Caco-2 (cell line): ENCODE measurements at regions not wholly inside any gene's neighbourhood (a gene's known extent, or its start where the extent isn't known, plus 50 kb on each side); places are given as distances from the start of the nearest gene placed in this dataset.

Experiments used
- BruUV-seq: library from RNA; stranded (reverse); fragments of 400-500 nt; replicated peaks from 2 replicates; lab custom pipeline; 2021; lab: Mats Ljungman, UMichigan
- CTCF ChIA-PET: fragments of 300-600 bp; sonication (Branson Sonifier 250); formaldehyde crosslinking; loops from one replicate; lab custom pipeline; 2022; ENCODE audit warnings: antibody characterized with exemption; lab: Charles Lee
- POLR2A ChIA-PET: fragments of 300-600 bp; sonication (Branson Sonifier 250); formaldehyde crosslinking; loops from one replicate; lab custom pipeline; 2022; ENCODE audit warnings: antibody characterized with exemption; lab: Charles Lee
- DNase-seq, 2 experiments: peaks; one replicate each; pipeline versions ENCODE4 v3.0.0 to v3.0.0-alpha.2; 2020 to 2022
- H3K27me3 ChIP-seq: replicated peaks from 2 replicates; pipeline ENCODE4 v1.6.0; 2011; ENCODE audit warnings: low read length; ENCODE audit not compliant: control insufficient read depth, insufficient read depth
- H3K36me3 ChIP-seq: 2 replicates; pipeline ENCODE4 v1.5.1; 2011; ENCODE audit warnings: low read length; ENCODE audit not compliant: control insufficient read depth, insufficient read depth
- H3K4me1 ChIP-seq: fragments of 250-450 bp; sonication (Bioruptor Pico); 2 replicates; pipeline ENCODE4 v1.5.1; 2020; ENCODE audit warnings: mild to moderate bottlenecking
- H3K4me3 ChIP-seq: 2 replicates; pipeline ENCODE4 v1.5.1; 2011; ENCODE audit warnings: low read depth, mild to moderate bottlenecking, control low read depth, low read length
- H3K9me3 ChIP-seq: fragments of 250-450 bp; sonication (Bioruptor Pico); 2 replicates; pipeline ENCODE4 v1.5.1; 2020; ENCODE audit warnings: mild to moderate bottlenecking, moderate library complexity
- H3K27ac Mint-ChIP-seq: one replicate; pipeline ENCODE4 v1.8.0; 2022; ENCODE audit warnings: mixed read lengths; ENCODE audit not compliant: unreplicated experiment
- H3K27me3 Mint-ChIP-seq: one replicate; pipeline ENCODE4 v1.8.0; 2022; ENCODE audit warnings: mixed read lengths; ENCODE audit not compliant: insufficient read depth, unreplicated experiment
- H3K36me3 Mint-ChIP-seq: one replicate; pipeline ENCODE4 v1.8.0; 2022; ENCODE audit warnings: mild to moderate bottlenecking, mixed read lengths; ENCODE audit not compliant: insufficient read depth, unreplicated experiment
- H3K4me1 Mint-ChIP-seq: one replicate; pipeline ENCODE4 v1.8.0; 2022; ENCODE audit warnings: low read depth, mixed read lengths; ENCODE audit not compliant: unreplicated experiment
- H3K4me3 Mint-ChIP-seq: one replicate; pipeline ENCODE4 v1.8.0; 2022; ENCODE audit warnings: mild to moderate bottlenecking, moderate library complexity, mixed read lengths; ENCODE audit not compliant: unreplicated experiment
- H3K9me3 Mint-ChIP-seq: one replicate; pipeline ENCODE4 v1.8.0; 2022; ENCODE audit warnings: mixed read lengths; ENCODE audit not compliant: unreplicated experiment
- CTCF ChIP-seq, 2 experiments: fragments of 200-600 bp in 1 of 2; IDR thresholded peaks; 1 replicate in 1 of 2; 2 replicates in 1 of 2; pipeline versions ENCODE4 v1.5.1 to v1.8.0; 2011 to 2022; ENCODE audit warnings: antibody characterized with exemption in 1 of 2, control low read depth in 1 of 2, inconsistent platforms in 1 of 2, low read depth in 1 of 2, low read length in 1 of 2, mild to moderate bottlenecking in 1 of 2, moderate library complexity in 1 of 2; ENCODE audit not compliant: insufficient read depth in 1 of 2, severe bottlenecking in 1 of 2, unreplicated experiment in 1 of 2
- intact Hi-C: fragments of 100-400 bp; cut with micrococcal nuclease; formaldehyde crosslinking; loops from one replicate; pipeline ENCODE4 v1.10.0; 2022; ENCODE audit not compliant: unreplicated experiment

GRCh38 chr12:98045395-98045794 is 470.0 kb upstream of the TMPO start:
- Histone ChIP-seq H3K27me3 (no peaks in the 10 kb centered on the region), H3K9me3 (0 out of 2 replicates have a peak, but pooled peaks cover 4% of the 10 kb centered on the region), H3K4me3 (no peak overlapping the region), H3K4me1 (no peaks in the 10 kb centered on the region), H3K36me3 (no peaks in the 10 kb centered on the region)
- H3K27me3 Mint-ChIP-seq, result no peaks in the 10 kb centered on the region
- H3K4me1 Mint-ChIP-seq, result no peaks in the 10 kb centered on the region
- DNase-seq, result no peak
- CTCF ChIA-PET, result no interaction called here
- intact Hi-C loops, result no loop called here
- no peaks in the 10 kb centered on the region for H3K36me3 Mint-ChIP-seq
- BruUV-seq, result no TSS peak
- no peak overlapping the region for H3K27ac Mint-ChIP-seq
- no peaks in the 10 kb centered on the region for H3K9me3 Mint-ChIP-seq
- POLR2A ChIA-PET, result no interaction called here
- TF ChIP-seq CTCF (IDR thresholded peaks at IDR 0.05; ENCODE audit: insufficient read depth in 1 of 2, low read depth in 1 of 2, low read length in 1 of 2, severe bottlenecking in 1 of 2, unreplicated experiment in 1 of 2), result no peak
- H3K4me3 Mint-ChIP-seq, result no peak overlapping the region

- POLR2A ChIA-PET, result no interaction called here
- no peaks in the 10 kb centered on the region for H3K4me1 ChIP-seq
- TF ChIP-seq CTCF (IDR thresholded peaks at IDR 0.05; ENCODE audit: insufficient read depth in 1 of 2, low read depth in 1 of 2, low read length in 1 of 2, severe bottlenecking in 1 of 2, unreplicated experiment in 1 of 2), result no peak
- no peak overlapping the region for H3K4me3 Mint-ChIP-seq
- H3K9me3 ChIP-seq, result no peaks in the 10 kb centered on the region
- CTCF ChIA-PET, result no interaction called here
- no peak for DNase-seq
- no peaks in the 10 kb centered on the region for H3K4me1 Mint-ChIP-seq
- H3K27ac Mint-ChIP-seq, result no peak overlapping the region
- BruUV-seq, result no TSS peak
- intact Hi-C loops, result no loop called here
- H3K27me3 ChIP-seq, result no peaks in the 10 kb centered on the region
- no peak overlapping the region for H3K4me3 ChIP-seq
- H3K9me3 Mint-ChIP-seq, result no peaks in the 10 kb centered on the region
- H3K36me3 ChIP-seq, result no peaks in the 10 kb centered on the region
- H3K36me3 Mint-ChIP-seq, result no peaks in the 10 kb centered on the region
- no peaks in the 10 kb centered on the region for H3K27me3 Mint-ChIP-seq
These were observed 467.1 kb upstream of the TMPO start for GRCh38 chr12:98048326-98048725.

GRCh38 chr12:98053202-98053601 is 462.2 kb upstream of the TMPO start:
- no TSS peak for BruUV-seq
- Mint-ChIP-seq H3K27ac (no peak overlapping the region), H3K9me3 (no peaks in the 10 kb centered on the region), H3K27me3 (no peaks in the 10 kb centered on the region), H3K4me3 (no peak overlapping the region), H3K4me1 (no peaks in the 10 kb centered on the region), H3K36me3 (no peaks in the 10 kb centered on the region)
- H3K27me3 ChIP-seq, result no peaks in the 10 kb centered on the region
- ChIA-PET POLR2A (no interaction called here), CTCF (no interaction called here)
- no peaks in the 10 kb centered on the region for H3K9me3 ChIP-seq
- DNase-seq, result no peak
- intact Hi-C loops, result no loop called here
- TF ChIP-seq CTCF (IDR thresholded peaks at IDR 0.05; ENCODE audit: insufficient read depth in 1 of 2, low read depth in 1 of 2, low read length in 1 of 2, severe bottlenecking in 1 of 2, unreplicated experiment in 1 of 2), result no peak
- no peak overlapping the region for H3K4me3 ChIP-seq
- H3K36me3 ChIP-seq, result no peaks in the 10 kb centered on the region
- H3K4me1 ChIP-seq, result no peaks in the 10 kb centered on the region
